ENCODE measurements at regions not wholly inside any gene's neighbourhood (a gene's known extent, or its start where the extent isn't known, plus 50 kb on each side); places are given as distances from the start of the nearest gene placed in this dataset.

- TF ChIP-seq, protein P1, sequence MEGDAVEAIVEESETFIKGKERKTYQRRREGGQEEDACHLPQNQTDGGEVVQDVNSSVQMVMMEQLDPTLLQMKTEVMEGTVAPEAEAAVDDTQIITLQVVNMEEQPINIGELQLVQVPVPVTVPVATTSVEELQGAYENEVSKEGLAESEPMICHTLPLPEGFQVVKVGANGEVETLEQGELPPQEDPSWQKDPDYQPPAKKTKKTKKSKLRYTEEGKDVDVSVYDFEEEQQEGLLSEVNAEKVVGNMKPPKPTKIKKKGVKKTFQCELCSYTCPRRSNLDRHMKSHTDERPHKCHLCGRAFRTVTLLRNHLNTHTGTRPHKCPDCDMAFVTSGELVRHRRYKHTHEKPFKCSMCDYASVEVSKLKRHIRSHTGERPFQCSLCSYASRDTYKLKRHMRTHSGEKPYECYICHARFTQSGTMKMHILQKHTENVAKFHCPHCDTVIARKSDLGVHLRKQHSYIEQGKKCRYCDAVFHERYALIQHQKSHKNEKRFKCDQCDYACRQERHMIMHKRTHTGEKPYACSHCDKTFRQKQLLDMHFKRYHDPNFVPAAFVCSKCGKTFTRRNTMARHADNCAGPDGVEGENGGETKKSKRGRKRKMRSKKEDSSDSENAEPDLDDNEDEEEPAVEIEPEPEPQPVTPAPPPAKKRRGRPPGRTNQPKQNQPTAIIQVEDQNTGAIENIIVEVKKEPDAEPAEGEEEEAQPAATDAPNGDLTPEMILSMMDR (IDR thresholded peaks at IDR 0.05; ENCODE audit: low read length, missing control alignments), result no peak
- no peak overlapping the region for H3K4me3 ChIP-seq (replicated peaks; ENCODE audit: low read depth, low read length)
- no peak for DNase-seq (ENCODE audit: low read depth)
These were observed 102.5 kb downstream of the ADAMTS15 start for GRCh38 chr11:130550984-130551383.

DNA sequence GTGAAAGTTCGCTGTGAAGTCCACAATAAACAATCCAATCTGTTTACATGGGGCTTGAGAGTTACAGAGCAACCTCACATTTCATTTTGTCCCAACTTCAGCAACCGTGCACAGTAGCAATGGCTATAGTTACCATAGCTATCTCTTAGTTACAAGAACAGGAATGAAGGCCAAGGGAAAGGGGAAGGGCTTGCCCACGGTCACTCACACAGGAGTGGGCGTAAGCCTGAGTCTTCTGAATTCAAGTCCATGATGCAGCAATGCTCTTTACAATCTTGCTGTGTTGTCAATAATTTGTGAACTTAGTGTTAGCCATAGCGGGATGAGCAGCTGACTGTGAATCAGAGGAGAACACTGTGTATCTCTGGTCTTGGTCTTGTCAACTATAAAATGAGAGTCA is 102.9 kb downstream of the ADAMTS15 start:
- DNase-seq (ENCODE audit: low read depth), result no peak
- H3K4me3 ChIP-seq (replicated peaks; ENCODE audit: low read depth, low read length), result no peak overlapping the region
- TF ChIP-seq, protein P1 (IDR thresholded peaks at IDR 0.05; ENCODE audit: low read length, missing control alignments), result no peak

DNA sequence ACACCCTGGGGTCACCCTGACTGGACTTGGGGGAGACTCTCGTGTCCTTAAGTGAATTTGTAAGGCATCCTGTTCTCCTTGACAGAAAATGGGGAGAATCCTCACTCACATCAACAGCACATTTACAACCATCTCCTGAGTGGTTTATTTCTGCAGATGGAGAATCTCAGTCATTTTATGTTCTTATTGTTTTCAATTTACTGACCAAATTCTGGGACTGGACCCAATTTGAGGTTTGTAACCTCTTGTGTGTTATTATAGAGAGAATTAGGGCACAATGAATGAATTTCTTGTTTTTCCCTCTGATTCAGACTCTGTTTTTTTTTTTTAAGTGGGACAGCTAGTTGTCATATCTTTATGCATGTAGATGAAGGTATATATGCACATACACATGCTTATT is 104.9 kb downstream of the ADAMTS15 start:
- DNase-seq (ENCODE audit: low read depth), result peak; percentile 23
- TF ChIP-seq, protein P1 (IDR thresholded peaks at IDR 0.05; ENCODE audit: low read length, missing control alignments), result no peak
- H3K4me3 ChIP-seq (replicated peaks; ENCODE audit: low read depth, low read length), result no peak overlapping the region

- TF ChIP-seq, protein P1 (IDR thresholded peaks at IDR 0.05; ENCODE audit: low read length, missing control alignments), result no peak
- DNase-seq (ENCODE audit: low read depth), result no peak
- no peak overlapping the region for H3K4me3 ChIP-seq (replicated peaks; ENCODE audit: low read depth, low read length)
These were observed 106.0 kb downstream of the ADAMTS15 start for GRCh38 chr11:130554241-130555055.

- DNase-seq (ENCODE audit: low read depth), result peak; percentile 39
- no peak overlapping the region for H3K4me3 ChIP-seq (replicated peaks; ENCODE audit: low read depth, low read length)
- TF ChIP-seq, protein P1 (IDR thresholded peaks at IDR 0.05; ENCODE audit: low read length, missing control alignments), result no peak
These were observed 106.9 kb downstream of the ADAMTS15 start for GRCh38 chr11:130555251-130555841.

DNA sequence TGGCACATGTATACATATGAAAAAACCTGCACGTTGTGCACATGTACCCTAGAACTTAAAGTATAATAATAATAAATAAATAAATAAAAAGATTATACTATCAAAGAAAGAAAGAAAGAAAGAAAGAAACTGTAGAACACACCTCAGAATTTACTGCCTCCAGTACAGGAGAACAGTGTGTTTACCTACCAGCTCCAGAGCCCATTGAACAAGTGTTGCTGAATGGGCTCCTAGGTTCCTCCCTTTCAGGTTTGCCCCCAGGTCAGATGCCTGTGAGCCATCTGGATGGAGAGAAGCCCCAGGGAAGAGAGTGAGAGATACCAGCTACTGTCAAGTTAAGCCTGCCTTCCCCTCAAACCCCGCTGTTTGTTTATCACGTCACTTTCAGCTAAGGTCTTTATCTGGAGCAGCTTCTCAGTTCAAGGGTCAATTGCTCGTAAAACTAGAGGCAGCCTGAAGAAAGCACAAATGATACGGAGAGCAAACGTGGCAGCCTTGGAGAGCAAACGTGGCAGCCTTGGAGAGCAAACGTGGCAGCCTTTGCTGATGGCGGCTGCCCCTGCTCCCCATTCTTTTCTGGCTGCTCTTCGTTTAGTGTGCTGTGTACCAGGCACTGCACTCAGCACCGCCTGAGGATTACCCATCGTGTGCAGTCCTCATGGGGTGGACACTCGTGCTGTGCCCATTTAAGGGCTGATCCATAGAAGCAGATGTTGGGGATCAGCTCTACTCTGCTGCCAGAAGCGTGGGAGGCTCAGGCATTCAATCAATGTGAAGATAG is 111.7 kb downstream of the ADAMTS15 start:
- DNase-seq (ENCODE audit: low read depth), result no peak
- H3K4me3 ChIP-seq (replicated peaks; ENCODE audit: low read depth, low read length), result no peak overlapping the region
- TF ChIP-seq, protein P1 (IDR thresholded peaks at IDR 0.05; ENCODE audit: low read length, missing control alignments), result no peak

Data from fibroblast of pulmonary artery (primary cell).